K562 (cell line): ENCODE measurements at regions not wholly inside any gene's neighbourhood (a gene's known extent, or its start where the extent isn't known, plus 50 kb on each side); places are given as distances from the start of the nearest gene placed in this dataset.

Experiments
- ATAC-seq: fragments of 200-7000 bp; cut with Tn5 transposase; 3 replicates; pipeline ENCODE4 v1.9.1; 2020; ENCODE audit warnings: moderate library complexity
- BruUV-seq: library from RNA; stranded (reverse); fragments of 400-500 nt; replicated peaks from 2 replicates; lab custom pipeline; 2021; lab: Mats Ljungman, UMichigan
- CTCF ChIA-PET: fragments of 300-600 bp; formaldehyde crosslinking; extraction: SDS; loops from one replicate; lab custom pipeline; 2021; ENCODE audit warnings: low intra/inter-chr PET ratio; lab: Yijun Ruan, JAX
- POLR2A ChIA-PET: fragments of 300-600, 350-650 bp; sonication (Branson Sonifier 250); formaldehyde crosslinking; extraction: SDS; loops from one replicate; lab custom pipeline; 2021; ENCODE audit warnings: antibody characterized with exemption, inconsistent platforms; lab: Yijun Ruan, JAX
- DNase-seq, 4 experiments: peaks; one replicate each; pipeline versions ENCODE4 v3.0.0 to v3.0.0-alpha.2; 2011 to 2018; ENCODE audit warnings: low spot score in 3 of 4, mixed read lengths in 3 of 4; ENCODE audit errors: extremely low read depth in 1 of 4
- FAIRE-seq: peaks from 2 replicates; lab custom pipeline; 2011; peaks lifted over from hg19 to GRCh38; lab: Jason Lieb, UNC
- H2AFZ ChIP-seq: 2 replicates; pipeline ENCODE4 v1.6.0; 2011; ENCODE audit warnings: low read depth, low read length, control low read depth, inconsistent platforms
- H3K27ac ChIP-seq: fragments of 200-600 bp; 3 replicates; pipeline ENCODE4 v1.8.0; 2011; ENCODE audit warnings: low read depth, mild to moderate bottlenecking, control low read depth, inconsistent platforms, low read length, moderate library complexity, mixed read lengths; ENCODE audit errors: extremely low read depth
- H3K27me3 ChIP-seq, 2 experiments: fragments of 300-600 bp in 1 of 2; 2 replicates in 1 of 2; 3 replicates in 1 of 2; pipeline versions ENCODE4 v1.6.0 to v1.8.0; 2011; ENCODE audit warnings: inconsistent platforms in 2 of 2, low read length in 2 of 2, mild to moderate bottlenecking in 1 of 2, mixed read lengths in 1 of 2, moderate library complexity in 1 of 2; ENCODE audit not compliant: control insufficient read depth in 2 of 2, insufficient read depth in 2 of 2
- H3K36me3 ChIP-seq: fragments of 300-600 bp; 3 replicates; pipeline ENCODE4 v1.8.0; 2011; ENCODE audit warnings: mild to moderate bottlenecking, low read length, inconsistent platforms; ENCODE audit not compliant: control insufficient read depth, insufficient read depth
- H3K4me1 ChIP-seq, 2 experiments: fragments of 200-600 bp in 1 of 2; replicated peaks in 1 of 2; 2 replicates in 1 of 2; 3 replicates in 1 of 2; pipeline versions ENCODE4 v1.5.1 to v1.8.0; 2011; ENCODE audit warnings: inconsistent platforms in 2 of 2, low read length in 2 of 2, mild to moderate bottlenecking in 1 of 2, mixed read lengths in 1 of 2, moderate library complexity in 1 of 2; ENCODE audit not compliant: control insufficient read depth in 2 of 2, insufficient read depth in 2 of 2
- H3K4me2 ChIP-seq: 2 replicates; pipeline ENCODE4 v1.6.1; 2011; ENCODE audit warnings: low read length, control low read depth, inconsistent platforms, mixed read lengths; ENCODE audit not compliant: insufficient read depth
- H3K4me3 ChIP-seq: fragments of 200-600 bp; sonication (generic), shearing (Covaris generic); 2 replicates; pipeline ENCODE4 v1.5.1; 2016; ENCODE audit warnings: control low read depth, inconsistent platforms
- H3K79me2 ChIP-seq: fragments of 200-600 bp; 3 replicates; pipeline ENCODE4 v1.8.0; 2011; ENCODE audit warnings: low read length, inconsistent platforms; ENCODE audit not compliant: control insufficient read depth, insufficient read depth
- H3K9ac ChIP-seq, 2 experiments: 2 replicates each; pipeline versions ENCODE4 v1.6.0 to v1.6.1; 2011; ENCODE audit warnings: low read depth in 2 of 2, low read length in 2 of 2, control low read depth in 1 of 2, inconsistent platforms in 1 of 2, mild to moderate bottlenecking in 1 of 2, mixed read lengths in 1 of 2; ENCODE audit not compliant: insufficient read depth in 1 of 2
- H3K9me1 ChIP-seq: one replicate; pipeline ENCODE4 v1.6.0; 2011; ENCODE audit warnings: inconsistent platforms, mild to moderate bottlenecking, low read length, moderate library complexity; ENCODE audit not compliant: control insufficient read depth, insufficient read depth
- H3K9me3 ChIP-seq: replicated peaks from 2 replicates; pipeline ENCODE4 v1.5.1; 2011; ENCODE audit warnings: low read depth, low read length, inconsistent platforms; ENCODE audit not compliant: control insufficient read depth, insufficient read depth
- H4K20me1 ChIP-seq: replicated peaks from 2 replicates; pipeline ENCODE4 v1.6.1; 2011; ENCODE audit warnings: low read length, inconsistent platforms, mixed read lengths; ENCODE audit not compliant: control insufficient read depth, insufficient read depth
- BRCA1 ChIP-seq, 2 experiments: fragments of 450-650 bp in 1 of 2; sonication (generic) in 1 of 2; formaldehyde crosslinking in 1 of 2; IDR thresholded peaks; 2 replicates each; pipeline versions ENCODE4 v1.5.0 to v1.6.1; 2017 to 2020; ENCODE audit warnings: mild to moderate bottlenecking in 1 of 2, missing genetic modification reagents in 1 of 2
- HIVEP1 ChIP-seq: fragments of 250-450 bp; sonication (Bioruptor Pico); IDR thresholded peaks from 2 replicates; pipeline ENCODE4 v1.4.0; 2020; ENCODE audit warnings: mild to moderate bottlenecking
- KHSRP ChIP-seq: fragments of 450-650 bp; IDR thresholded peaks from 2 replicates; pipeline ENCODE4 v1.6.1; 2017
- KLF16 ChIP-seq: IDR thresholded peaks from 2 replicates; pipeline ENCODE4 v1.6.1; 2016; ENCODE audit warnings: antibody characterized with exemption
- STAT5A ChIP-seq: IDR thresholded peaks from 2 replicates; pipeline ENCODE4 v1.6.1; 2012; ENCODE audit warnings: low read length, inconsistent platforms, borderline replicate concordance
- WHSC1 ChIP-seq: IDR thresholded peaks from one replicate; pipeline ENCODE4 v1.6.1; 2012; ENCODE audit warnings: low read length, control low read depth, inconsistent platforms
- ZNF165 ChIP-seq: fragments of 250-450 bp; sonication (Bioruptor Pico); IDR thresholded peaks from 2 replicates; pipeline ENCODE4 v1.4.0; 2020; ENCODE audit warnings: borderline replicate concordance
- ZNF197 ChIP-seq: fragments of 200-800 bp; sonication (Bioruptor generic); IDR thresholded peaks from 2 replicates; pipeline ENCODE4 v1.6.1; 2016; ENCODE audit warnings: low read depth, missing genetic modification characterization, missing compliant biosample characterization
- ZNF239 ChIP-seq: fragments of 250-450 bp; sonication (Bioruptor Pico); IDR thresholded peaks from 2 replicates; pipeline ENCODE4 v1.4.0; 2020; ENCODE audit warnings: mild to moderate bottlenecking
- ZNF324 ChIP-seq: fragments of 250-450 bp; sonication (Bioruptor Pico); IDR thresholded peaks from 2 replicates; pipeline ENCODE4 v1.4.0; 2020; ENCODE audit warnings: mild to moderate bottlenecking
- WGBS: fragments of 100-300 bp; shearing (Covaris generic); methylation state at CpG from one replicate; pipeline ENCODE4 v1.1.6; 2016; ENCODE audit warnings: low coverage, mixed read lengths; ENCODE audit not compliant: insufficient coverage; ENCODE audit errors: missing lambda C conversion rate; 5-methylcytosine and 5-hydroxymethylcytosine counted together
- in situ Hi-C: fragments of 300-500 bp; cut with MboI; formaldehyde crosslinking; loops from 4 replicates; pipeline ENCODE4 v1.15.0; 2018; ENCODE audit warnings: inconsistent platforms, mixed read lengths
- intact Hi-C: fragments of 100-400 bp; cut with micrococcal nuclease; formaldehyde crosslinking; loops from 2 replicates; pipeline ENCODE4 v1.14.2; 2022
- TF ChIP-seq, protein P1 (sequence below): fragments of 450-650 bp; IDR thresholded peaks from one replicate; pipeline ENCODE4 v1.6.1; 2018; ENCODE audit warnings: mild to moderate bottlenecking, moderate library complexity; ENCODE audit not compliant: partially characterized antibody

DNA sequence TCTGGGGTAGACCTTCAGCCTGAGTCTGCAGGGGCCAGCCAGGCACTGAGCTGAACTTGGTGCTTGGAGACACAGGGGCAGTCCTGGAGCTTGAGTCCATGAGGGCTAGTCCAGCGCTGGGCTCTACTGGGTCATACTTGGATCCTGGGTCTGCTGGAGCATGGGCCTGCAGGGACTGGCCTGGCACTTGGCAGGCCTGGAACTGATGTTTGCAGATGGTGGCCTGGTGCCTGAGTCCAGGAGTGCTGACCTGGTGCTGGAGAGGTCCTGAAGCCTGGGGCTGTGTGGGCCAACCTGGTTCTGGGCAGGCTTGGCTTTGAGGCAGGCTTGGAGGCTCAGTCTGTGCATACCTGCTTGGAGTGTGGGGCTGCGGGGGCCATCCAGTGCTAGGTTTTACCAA lies 143.4 kb upstream of the DSCAM start:
- Histone ChIP-seq H4K20me1 (no peaks in the 10 kb centered on the region), H3K4me1 (no peaks in the 10 kb centered on the region), H3K9ac (no peak overlapping the region), H3K27ac (no peak overlapping the region), H3K9me3 (peaks cover 5% of the 10 kb centered on the region; the same call in 1 of the 2 replicates), H2AFZ (no peak overlapping the region), H3K79me2 (no peaks in the 10 kb centered on the region), H3K4me3 (no peak overlapping the region), H3K36me3 (no peaks in the 10 kb centered on the region), H3K9me1 (no peaks in the 10 kb centered on the region), H3K27me3 (no peaks in the 10 kb centered on the region), H3K4me2 (no peak overlapping the region)
- CTCF ChIA-PET: no interaction called here
- 0% methylated on average over 2 of the region's 2 CpGs for WGBS
- ATAC-seq (no peak), FAIRE-seq (no peak), DNase-seq (no peak)
- TF ChIP-seq KHSRP: no peak
- no peak for TF ChIP-seq ZNF197 (CRISPR knock-in tag)
- no peak for TF ChIP-seq WHSC1
- TF ChIP-seq, protein P1, sequence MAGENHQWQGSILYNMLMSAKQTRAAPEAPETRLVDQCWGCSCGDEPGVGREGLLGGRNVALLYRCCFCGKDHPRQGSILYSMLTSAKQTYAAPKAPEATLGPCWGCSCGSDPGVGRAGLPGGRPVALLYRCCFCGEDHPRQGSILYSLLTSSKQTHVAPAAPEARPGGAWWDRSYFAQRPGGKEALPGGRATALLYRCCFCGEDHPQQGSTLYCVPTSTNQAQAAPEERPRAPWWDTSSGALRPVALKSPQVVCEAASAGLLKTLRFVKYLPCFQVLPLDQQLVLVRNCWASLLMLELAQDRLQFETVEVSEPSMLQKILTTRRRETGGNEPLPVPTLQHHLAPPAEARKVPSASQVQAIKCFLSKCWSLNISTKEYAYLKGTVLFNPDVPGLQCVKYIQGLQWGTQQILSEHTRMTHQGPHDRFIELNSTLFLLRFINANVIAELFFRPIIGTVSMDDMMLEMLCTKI: no peak
- TF ChIP-seq HIVEP1 (CRISPR knock-in tag): no peak
- TF ChIP-seq ZNF324 (CRISPR knock-in tag): no peak
- no peak for TF ChIP-seq KLF16
- TF ChIP-seq STAT5A: no peak
- no peak for TF ChIP-seq BRCA1 (IDR thresholded peaks at IDR 0.05)
- TF ChIP-seq BRCA1 (CRISPR knock-in tag; IDR thresholded peaks at IDR 0.05): no peak
- no peak for TF ChIP-seq ZNF165
- no peak for TF ChIP-seq ZNF239
- BruUV-seq: no TSS peak
- in situ Hi-C loops: no loop called here
- POLR2A ChIA-PET: no interaction called here
- intact Hi-C loops: no loop called here
